ENCODE measurements at regions not wholly inside any gene's neighbourhood (a gene's known extent, or its start where the extent isn't known, plus 50 kb on each side); places are given as distances from the start of the nearest gene placed in this dataset.
"Not testable (repeated sequence)": the region's sequence is repeated elsewhere in the genome, so short reads cannot be mapped to it uniquely, and the experiment has no call there.

- Mint-ChIP-seq H3K9me3 (no peaks in the 10 kb centered on the region), H3K4me1 (ENCODE audit: low read depth) (no peaks in the 10 kb centered on the region), H3K4me3 (no peak overlapping the region), H3K27me3 (ENCODE audit: low read depth) (no peaks in the 10 kb centered on the region), H3K36me3 (ENCODE audit: insufficient read depth) (peaks cover 6% of the 10 kb centered on the region)
- DNase-seq = no peak
- no peak for ATAC-seq
These were observed 57.9 kb downstream of the GPR101 start for GRCh38 chrX:136975684-136976470.

- DNase-seq = no peak
- Mint-ChIP-seq H3K36me3 (ENCODE audit: insufficient read depth) (peaks cover 2% of the 10 kb centered on the region), H3K4me3 (no peak overlapping the region), H3K27me3 (ENCODE audit: low read depth) (no peaks in the 10 kb centered on the region), H3K4me1 (ENCODE audit: low read depth) (peaks cover 7% of the 10 kb centered on the region), H3K9me3 (no peaks in the 10 kb centered on the region)
- ATAC-seq = no peak
These were observed 65.8 kb downstream of the GPR101 start for GRCh38 chrX:136967966-136968365.

- no peak for DNase-seq
- Mint-ChIP-seq H3K36me3 (ENCODE audit: insufficient read depth) (no peaks in the 10 kb centered on the region), H3K27me3 (ENCODE audit: low read depth) (no peaks in the 10 kb centered on the region), H3K9me3 (no peaks in the 10 kb centered on the region), H3K4me1 (ENCODE audit: low read depth) (peaks cover 7% of the 10 kb centered on the region), H3K4me3 (no peak overlapping the region)
- ATAC-seq = peak in 1 of 2 donors; percentile 52
These were observed 69.8 kb downstream of the GPR101 start for GRCh38 chrX:136963973-136964372.

DNA sequence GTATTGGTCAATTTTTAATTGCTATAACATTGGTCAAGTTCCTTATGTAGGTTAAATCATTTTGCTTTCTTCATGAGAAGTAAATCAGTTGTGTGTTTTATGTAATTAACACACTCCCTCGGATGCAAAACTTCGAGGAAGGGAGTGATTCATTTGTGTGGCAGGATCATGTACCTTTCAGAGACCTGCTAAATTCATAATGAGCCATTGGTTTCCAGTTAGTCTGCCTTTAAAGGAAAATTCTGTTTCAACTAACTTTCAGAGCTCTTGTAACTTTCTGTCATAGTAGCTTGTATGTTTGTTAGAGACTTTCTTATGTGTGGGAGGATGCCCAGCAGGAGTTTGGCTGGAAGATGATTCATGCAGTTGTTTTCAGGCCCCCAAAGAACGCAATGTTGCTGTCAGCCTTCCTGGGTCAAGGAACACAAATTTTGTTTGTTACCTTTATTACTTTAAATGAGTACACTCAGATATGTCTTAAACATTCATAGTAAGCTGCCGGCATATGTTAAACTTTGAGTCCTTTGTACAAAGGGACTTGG, 72.1 kb downstream of the GPR101 start:
- H3K36me3 Mint-ChIP-seq (ENCODE audit: insufficient read depth) = no peaks in the 10 kb centered on the region
- H3K9me3 Mint-ChIP-seq = no peaks in the 10 kb centered on the region
- no peak for ATAC-seq
- H3K4me3 Mint-ChIP-seq = no peak overlapping the region
- no peaks in the 10 kb centered on the region for H3K27me3 Mint-ChIP-seq (ENCODE audit: low read depth)
- DNase-seq = no peak
- peaks cover 7% of the 10 kb centered on the region for H3K4me1 Mint-ChIP-seq (ENCODE audit: low read depth)

DNA sequence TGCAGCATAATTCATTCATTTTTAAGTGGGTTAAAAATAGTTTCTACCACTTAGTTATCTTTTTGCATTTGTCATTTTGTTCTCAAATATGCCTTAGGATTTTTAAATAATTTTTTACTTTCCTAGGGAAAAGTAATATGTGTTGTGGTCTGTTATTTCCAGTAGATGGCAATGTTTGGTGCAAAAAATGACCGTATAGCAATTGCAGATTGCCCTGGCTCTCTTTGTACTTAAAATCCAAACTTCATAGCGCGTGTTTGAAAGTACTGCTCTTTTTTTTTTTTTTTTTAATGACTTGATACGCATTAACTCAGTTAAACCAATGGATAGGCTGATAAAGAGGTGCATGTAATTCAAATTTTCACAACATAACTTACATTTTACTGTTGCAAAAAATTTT, 74.4 kb upstream of the RBMX start:
- Mint-ChIP-seq H3K36me3 (ENCODE audit: insufficient read depth) (no peaks in the 10 kb centered on the region), H3K9me3 (no peaks in the 10 kb centered on the region), H3K27me3 (ENCODE audit: low read depth) (no peaks in the 10 kb centered on the region), H3K4me3 (no peak overlapping the region), H3K4me1 (ENCODE audit: low read depth) (no peaks in the 10 kb centered on the region)
- DNase-seq (no peak), ATAC-seq (no peak)

DNA sequence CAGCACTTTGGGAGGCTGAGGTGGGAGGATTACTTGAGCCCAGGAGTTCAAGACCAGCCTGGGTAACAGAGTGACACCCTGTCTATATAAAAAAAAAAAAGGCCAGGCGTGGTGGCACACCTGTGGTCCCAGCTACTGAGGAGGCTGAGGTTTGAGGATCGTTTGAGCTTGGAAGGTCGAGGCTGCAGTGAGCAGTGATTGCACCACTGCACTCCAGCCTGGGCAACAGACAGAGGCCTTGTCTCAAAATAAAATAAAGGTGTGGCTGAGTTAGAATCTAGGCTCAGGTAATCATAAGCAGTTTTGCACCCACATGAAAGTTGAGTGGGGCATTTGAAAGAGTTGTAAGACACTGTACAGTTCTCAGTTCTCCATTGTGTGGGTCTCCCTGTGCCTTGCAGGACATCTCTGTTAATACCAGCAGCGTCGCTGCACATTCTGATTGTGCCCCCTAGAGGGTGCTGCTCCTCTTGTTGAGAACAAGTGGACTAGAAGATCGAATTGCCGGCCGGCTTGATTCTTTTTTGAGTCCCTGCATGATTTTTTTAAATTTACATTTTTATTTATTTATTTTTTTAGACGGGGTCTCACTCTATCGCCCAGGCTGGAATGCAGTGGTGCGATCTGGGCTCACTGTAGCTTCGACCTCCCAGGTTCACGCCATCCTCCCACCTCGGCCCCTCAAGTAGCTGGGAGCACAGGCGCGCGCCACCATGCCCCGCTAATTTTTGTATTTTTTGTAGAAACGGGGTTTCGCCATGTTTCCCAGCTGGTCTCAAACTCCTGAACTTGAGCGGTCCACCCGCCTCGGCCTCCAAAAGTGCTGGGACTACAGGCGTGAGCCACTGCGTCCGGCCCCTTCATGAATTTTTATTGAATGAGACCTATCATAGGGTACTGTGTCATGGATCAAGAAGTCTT, 73.6 kb upstream of the RBMX start:
- DNase-seq = peak; percentile 43
- Mint-ChIP-seq H3K9me3 (no peaks in the 10 kb centered on the region), H3K4me1 (ENCODE audit: low read depth) (no peaks in the 10 kb centered on the region), H3K27me3 (ENCODE audit: low read depth) (no peaks in the 10 kb centered on the region), H3K4me3 (no peak overlapping the region), H3K36me3 (ENCODE audit: insufficient read depth) (no peaks in the 10 kb centered on the region)
- ATAC-seq = peak; percentile 46 to 62

- no peaks in the 10 kb centered on the region for H3K9me3 Mint-ChIP-seq
These were observed 69.7 kb upstream of the RBMX start for GRCh38 chrX:136950211-136950610.

DNA sequence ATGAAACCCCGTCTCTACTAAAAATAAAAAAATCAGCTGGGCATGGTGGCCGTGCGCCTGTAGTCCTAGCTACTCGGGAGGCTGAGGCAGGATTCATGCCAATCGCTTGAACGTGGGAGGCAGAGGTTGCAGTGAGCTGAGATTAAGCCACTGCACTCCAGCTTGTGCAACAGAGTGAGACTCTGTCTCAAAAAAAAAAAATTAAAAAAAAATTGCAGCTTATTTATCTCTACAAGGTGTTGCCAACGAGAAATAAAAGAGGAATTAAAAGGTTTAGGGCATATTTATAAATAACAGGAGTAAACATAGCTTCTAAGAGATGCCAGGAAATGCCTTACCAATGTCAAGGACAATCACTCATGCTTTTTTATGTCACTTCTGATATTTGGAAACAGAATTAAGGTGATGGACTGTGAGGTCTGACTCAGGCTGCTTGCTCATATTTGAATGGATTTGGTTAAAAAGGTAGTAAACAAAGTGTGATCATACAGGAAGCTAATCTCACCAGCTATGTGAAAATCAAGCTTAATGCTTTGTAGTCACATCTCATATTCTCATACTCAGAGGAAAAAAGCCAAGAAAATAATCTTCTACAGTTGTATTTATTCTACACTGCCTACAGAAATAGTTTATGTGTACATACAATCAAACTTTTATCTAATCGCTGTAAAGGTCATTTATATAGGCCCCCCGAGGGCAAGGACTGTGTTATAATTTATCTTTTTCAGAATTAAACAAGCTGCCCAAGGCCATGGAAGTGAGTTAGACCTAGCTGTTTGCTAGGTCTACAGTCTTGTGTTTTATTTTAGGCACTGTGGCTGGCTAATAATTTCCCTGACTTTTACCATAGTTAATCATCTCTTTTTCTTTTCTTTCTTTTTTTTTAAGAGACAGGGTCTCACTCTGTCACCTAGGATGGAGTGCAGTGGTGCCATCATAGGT, 61.1 kb upstream of the RBMX start:
- ATAC-seq (no peak), DNase-seq (no peak)
- Mint-ChIP-seq H3K4me1 (ENCODE audit: low read depth) (peaks cover under 1% of the 10 kb centered on the region), H3K36me3 (ENCODE audit: insufficient read depth) (no peaks in the 10 kb centered on the region), H3K9me3 (no peaks in the 10 kb centered on the region), H3K4me3 (no peak overlapping the region), H3K27me3 (ENCODE audit: low read depth) (no peaks in the 10 kb centered on the region)

More at GRCh38 chrX:136950211-136950610, 69.7 kb upstream of the RBMX start:
- no peaks in the 10 kb centered on the region for H3K36me3 Mint-ChIP-seq (ENCODE audit: insufficient read depth)
- DNase-seq (no peak), ATAC-seq (no peak)
- no peak overlapping the region for H3K4me3 Mint-ChIP-seq
- H3K27me3 Mint-ChIP-seq (ENCODE audit: low read depth) = no peaks in the 10 kb centered on the region
- H3K4me1 Mint-ChIP-seq (ENCODE audit: low read depth) = no peaks in the 10 kb centered on the region

GRCh38 chrX:136936183-136936549, 55.6 kb upstream of the RBMX start:
- Mint-ChIP-seq H3K4me3 (peak overlapping the region; percentile 74), H3K9me3 (no peaks in the 10 kb centered on the region), H3K27me3 (ENCODE audit: low read depth) (no peaks in the 10 kb centered on the region), H3K36me3 (ENCODE audit: insufficient read depth) (no peaks in the 10 kb centered on the region), H3K4me1 (ENCODE audit: low read depth) (peaks cover 20% of the 10 kb centered on the region)
- DNase-seq = no peak
- ATAC-seq = no peak

- H3K4me3 Mint-ChIP-seq = peak overlapping the region; percentile 74
- not testable (repeated sequence) for H3K27me3 Mint-ChIP-seq (ENCODE audit: low read depth); DNase-seq; H3K9me3 Mint-ChIP-seq; H3K36me3 Mint-ChIP-seq (ENCODE audit: insufficient read depth)
- H3K4me1 Mint-ChIP-seq (ENCODE audit: low read depth) = peaks cover 20% of the 10 kb centered on the region
- peak; percentile 38 to 51 for ATAC-seq
These were observed 55.1 kb upstream of the RBMX start for GRCh38 chrX:136935533-136936182.

- H3K27me3 Mint-ChIP-seq (ENCODE audit: low read depth); ATAC-seq; H3K36me3 Mint-ChIP-seq (ENCODE audit: insufficient read depth); H3K4me3 Mint-ChIP-seq; H3K9me3 Mint-ChIP-seq; DNase-seq: not testable (repeated sequence)
- peaks cover 20% of the 10 kb centered on the region for H3K4me1 Mint-ChIP-seq (ENCODE audit: low read depth)
These were observed 54.1 kb upstream of the RBMX start for GRCh38 chrX:136934652-136935051.

DNA sequence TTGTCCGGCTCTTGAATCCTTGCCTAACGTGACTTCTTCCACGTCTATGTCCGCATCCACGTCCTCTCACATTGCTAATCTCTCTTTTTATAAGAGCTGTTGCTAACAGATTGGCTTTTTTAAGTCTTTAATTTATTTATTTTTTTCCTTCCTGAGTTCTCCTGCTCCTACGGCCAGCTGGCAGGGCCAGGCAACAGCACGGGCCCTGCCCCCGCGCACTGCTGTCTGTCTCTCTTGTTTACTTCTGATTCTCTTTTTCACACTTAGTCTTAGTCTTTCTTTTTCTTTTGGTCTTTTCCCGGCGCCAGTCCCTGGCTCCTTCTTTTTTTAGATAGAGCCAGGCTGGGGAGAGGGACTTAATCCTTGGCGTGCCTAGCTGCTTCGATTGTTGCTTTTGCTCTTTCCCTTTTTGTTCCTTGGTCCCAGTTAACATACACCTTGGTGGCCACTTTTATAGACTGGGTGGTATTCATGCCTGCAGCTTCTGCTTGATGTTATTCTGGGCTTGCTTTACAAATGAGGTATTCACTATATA, 53.2 kb upstream of the RBMX start:
- Mint-ChIP-seq H3K9me3 (no peaks in the 10 kb centered on the region), H3K4me3 (no peak overlapping the region), H3K4me1 (ENCODE audit: low read depth) (peaks cover 20% of the 10 kb centered on the region), H3K27me3 (ENCODE audit: low read depth) (no peaks in the 10 kb centered on the region), H3K36me3 (ENCODE audit: insufficient read depth) (no peaks in the 10 kb centered on the region)
- ATAC-seq (no peak), DNase-seq (no peak)

DNA sequence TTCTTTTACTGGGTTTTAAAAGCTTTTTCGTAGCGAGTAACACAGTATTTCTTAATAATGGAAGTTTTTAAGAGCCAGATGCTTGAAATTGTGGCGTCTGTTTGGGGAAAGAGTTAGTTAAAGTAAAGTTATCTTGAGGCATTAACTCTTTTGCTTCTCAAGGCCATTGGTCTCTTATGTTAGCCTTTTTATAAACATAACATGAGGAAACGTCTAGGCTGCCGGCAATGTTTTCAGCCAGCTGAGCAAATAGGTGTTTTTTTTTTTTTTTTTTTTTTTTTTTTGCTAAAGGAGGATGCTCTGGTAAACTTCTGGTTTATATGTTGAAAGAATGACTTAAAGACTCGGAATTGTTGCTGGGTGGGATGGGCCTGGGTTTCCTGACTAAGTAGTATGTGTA, 51.1 kb upstream of the RBMX start:
- H3K4me3 Mint-ChIP-seq = no peak overlapping the region
- no peak for DNase-seq
- peaks cover 19% of the 10 kb centered on the region for H3K4me1 Mint-ChIP-seq (ENCODE audit: low read depth)
- no peaks in the 10 kb centered on the region for H3K27me3 Mint-ChIP-seq (ENCODE audit: low read depth)
- no peak for ATAC-seq
- no peaks in the 10 kb centered on the region for H3K9me3 Mint-ChIP-seq
- H3K36me3 Mint-ChIP-seq (ENCODE audit: insufficient read depth) = no peaks in the 10 kb centered on the region
